ENCODE measurements at regions not wholly inside any gene's neighbourhood (a gene's known extent, or its start where the extent isn't known, plus 50 kb on each side); places are given as distances from the start of the nearest gene placed in this dataset.

DNA sequence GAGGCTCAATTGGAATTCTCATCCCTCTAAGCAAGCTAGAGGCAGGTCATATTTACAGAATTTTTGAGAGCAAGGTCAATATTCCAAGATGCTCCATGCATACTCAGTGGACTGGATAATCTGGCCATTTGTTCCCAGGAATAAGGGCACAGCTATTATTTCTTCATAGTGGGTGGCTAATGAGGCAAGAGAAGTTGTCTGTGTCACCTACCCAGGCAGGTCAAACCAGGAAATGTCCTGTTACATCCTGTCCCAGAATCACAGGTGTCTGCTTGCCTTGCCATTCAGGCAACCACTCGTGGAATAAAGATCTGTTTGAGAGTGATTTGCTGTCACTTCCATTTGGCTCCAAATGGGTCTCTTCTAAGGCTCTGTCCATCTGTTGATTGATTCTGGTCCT is 85.2 kb upstream of the ZP4 start:
- TF ChIP-seq, protein P1, sequence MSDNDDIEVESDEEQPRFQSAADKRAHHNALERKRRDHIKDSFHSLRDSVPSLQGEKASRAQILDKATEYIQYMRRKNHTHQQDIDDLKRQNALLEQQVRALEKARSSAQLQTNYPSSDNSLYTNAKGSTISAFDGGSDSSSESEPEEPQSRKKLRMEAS (CRISPR knock-in tag; IDR thresholded peaks at IDR 0.05) = no peak
- TF ChIP-seq GMEB1 (CRISPR knock-in tag; IDR thresholded peaks at IDR 0.05) = no peak

Data from K562 (cell line).